ENCODE measurements at regions not wholly inside any gene's neighbourhood (a gene's known extent, or its start where the extent isn't known, plus 50 kb on each side); places are given as distances from the start of the nearest gene placed in this dataset.

DNA sequence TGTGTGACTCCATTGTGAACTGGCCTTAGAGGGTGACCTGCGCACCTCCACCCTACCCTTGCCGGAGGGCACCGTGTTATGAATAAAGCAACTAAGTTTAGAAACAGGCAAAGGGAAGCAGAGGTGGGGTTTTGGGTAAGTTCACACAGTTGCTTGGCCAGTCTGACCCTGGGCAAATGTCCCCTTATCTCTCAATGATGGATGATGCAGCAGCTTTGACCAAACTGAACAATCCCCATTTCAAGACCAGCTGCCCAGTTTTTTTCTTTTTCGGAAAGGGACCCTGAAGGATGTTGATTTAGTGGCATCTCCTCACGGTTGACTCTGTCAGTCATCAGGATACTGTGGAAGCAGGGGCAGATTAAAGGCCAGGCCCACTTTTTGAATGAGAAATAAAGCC is 68.7 kb upstream of the PRDM1 start:
- H3K4me3 ChIP-seq (ENCODE audit: low read depth, low read length): no peak overlapping the region
- in situ Hi-C loops (cut with HindIII; ENCODE audit: low sequenced_read_pairs): no loop called here
- DNase-seq (ENCODE audit: low read depth): no peak
- TF ChIP-seq, protein P1, sequence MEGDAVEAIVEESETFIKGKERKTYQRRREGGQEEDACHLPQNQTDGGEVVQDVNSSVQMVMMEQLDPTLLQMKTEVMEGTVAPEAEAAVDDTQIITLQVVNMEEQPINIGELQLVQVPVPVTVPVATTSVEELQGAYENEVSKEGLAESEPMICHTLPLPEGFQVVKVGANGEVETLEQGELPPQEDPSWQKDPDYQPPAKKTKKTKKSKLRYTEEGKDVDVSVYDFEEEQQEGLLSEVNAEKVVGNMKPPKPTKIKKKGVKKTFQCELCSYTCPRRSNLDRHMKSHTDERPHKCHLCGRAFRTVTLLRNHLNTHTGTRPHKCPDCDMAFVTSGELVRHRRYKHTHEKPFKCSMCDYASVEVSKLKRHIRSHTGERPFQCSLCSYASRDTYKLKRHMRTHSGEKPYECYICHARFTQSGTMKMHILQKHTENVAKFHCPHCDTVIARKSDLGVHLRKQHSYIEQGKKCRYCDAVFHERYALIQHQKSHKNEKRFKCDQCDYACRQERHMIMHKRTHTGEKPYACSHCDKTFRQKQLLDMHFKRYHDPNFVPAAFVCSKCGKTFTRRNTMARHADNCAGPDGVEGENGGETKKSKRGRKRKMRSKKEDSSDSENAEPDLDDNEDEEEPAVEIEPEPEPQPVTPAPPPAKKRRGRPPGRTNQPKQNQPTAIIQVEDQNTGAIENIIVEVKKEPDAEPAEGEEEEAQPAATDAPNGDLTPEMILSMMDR (IDR thresholded peaks at IDR 0.05; ENCODE audit: low read depth, low read length, missing control alignments): no peak

DNA sequence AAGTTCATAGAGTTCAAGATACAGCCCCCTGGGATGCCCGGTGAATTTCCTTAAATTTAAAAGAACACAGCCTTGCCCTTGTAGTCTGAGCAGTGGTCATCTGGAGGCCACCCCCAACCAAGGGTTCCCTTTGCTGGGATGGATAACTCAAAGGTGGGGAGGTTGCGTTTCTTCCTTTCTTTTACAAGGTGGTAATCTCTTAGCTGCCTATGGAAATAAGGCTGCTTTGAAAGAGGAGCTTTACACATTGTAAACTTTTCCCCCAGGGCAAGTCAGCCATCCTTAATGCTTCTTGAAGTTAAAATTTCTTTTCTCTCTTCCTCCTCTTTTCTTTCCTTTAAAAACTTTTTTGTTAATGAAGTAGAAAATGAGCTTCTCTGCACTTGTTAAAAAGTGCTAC is 71.2 kb upstream of the PRDM1 start:
- no peak for DNase-seq (ENCODE audit: low read depth)

DNA sequence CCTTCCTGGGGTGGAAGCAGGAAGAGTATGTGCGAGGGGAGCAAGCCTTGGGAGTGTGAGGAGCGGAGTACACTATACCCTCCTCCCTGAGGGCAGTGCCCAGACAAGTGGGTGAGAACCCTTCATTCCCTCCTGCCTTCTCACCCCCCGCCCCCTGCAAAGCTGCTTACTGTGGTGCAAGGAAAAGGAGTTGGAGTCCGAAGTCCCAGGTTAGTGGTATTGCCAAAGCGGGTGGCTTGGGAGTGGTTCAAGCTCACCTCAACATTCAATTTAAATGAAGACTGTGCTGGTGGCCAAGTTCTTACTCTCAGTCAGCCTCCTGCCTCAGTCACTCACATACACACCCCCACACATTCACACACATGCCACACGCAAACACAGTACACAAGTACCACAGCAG is 74.7 kb upstream of the PRDM1 start:
- TF ChIP-seq, protein P1 (IDR thresholded peaks at IDR 0.05; ENCODE audit: low read depth, low read length, missing control alignments): no peak
- in situ Hi-C loops (cut with HindIII; ENCODE audit: low sequenced_read_pairs): no loop called here
- no peak overlapping the region for H3K4me3 ChIP-seq (ENCODE audit: low read depth, low read length)
- no peak for DNase-seq (ENCODE audit: low read depth)

More for the DNA sequence above, 71.2 kb upstream of the PRDM1 start:
- H3K4me3 ChIP-seq (ENCODE audit: low read depth, low read length): no peak overlapping the region
- in situ Hi-C loops (cut with HindIII; ENCODE audit: low sequenced_read_pairs): no loop called here
- TF ChIP-seq, protein P1 (IDR thresholded peaks at IDR 0.05; ENCODE audit: low read depth, low read length, missing control alignments): no peak

DNA sequence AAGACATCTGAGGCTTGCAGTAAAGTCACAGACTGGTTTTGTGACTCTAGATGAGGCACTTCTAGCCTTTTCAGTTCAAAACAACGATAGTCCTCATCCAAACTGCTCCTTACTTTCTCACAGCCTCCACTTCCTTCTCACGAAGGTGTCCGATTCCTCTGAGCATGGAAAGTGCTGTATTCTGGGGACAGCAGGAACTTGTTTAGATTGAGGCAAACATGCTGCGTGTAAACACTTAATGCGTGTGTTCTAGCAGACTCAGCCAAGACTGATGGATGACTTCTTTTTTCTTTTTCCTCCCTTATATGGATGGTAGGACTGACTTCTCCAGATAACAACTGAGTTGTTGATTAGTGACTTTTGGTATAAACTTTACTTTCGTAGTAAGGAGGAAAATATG is 80.2 kb upstream of the PRDM1 start:
- DNase-seq (ENCODE audit: low read depth): no peak
- TF ChIP-seq, protein P1 (IDR thresholded peaks at IDR 0.05; ENCODE audit: low read depth, low read length, missing control alignments): no peak
- H3K4me3 ChIP-seq (ENCODE audit: low read depth, low read length): no peak overlapping the region
- in situ Hi-C loops (cut with HindIII; ENCODE audit: low sequenced_read_pairs): loop anchor here (5.0 kb wide), 1 partner anchor 71 kb away; no protein-coding TSS in a partner anchor

DNA sequence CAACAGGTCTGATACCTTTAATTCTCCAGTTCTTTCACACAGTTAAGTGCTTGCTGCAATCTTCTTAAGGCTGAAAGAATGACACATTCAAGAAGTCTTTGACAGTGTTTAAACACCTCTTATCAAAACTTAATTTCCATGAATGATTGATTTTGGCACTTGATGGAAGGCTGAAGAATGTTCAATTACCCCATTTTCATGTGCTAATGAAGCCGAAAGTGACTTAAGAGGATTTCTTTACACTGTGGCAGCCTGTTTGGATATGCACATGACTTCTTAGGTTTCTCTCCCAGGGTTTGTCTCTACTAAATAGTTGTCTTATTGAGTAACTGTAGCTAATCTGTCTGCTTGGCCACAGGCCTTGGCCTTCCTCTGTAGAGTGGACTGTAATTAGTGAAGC is 81.1 kb upstream of the PRDM1 start:
- DNase-seq (ENCODE audit: low read depth): no peak
- H3K4me3 ChIP-seq (ENCODE audit: low read depth, low read length): no peak overlapping the region
- in situ Hi-C loops (cut with HindIII; ENCODE audit: low sequenced_read_pairs): loop anchor here (5.0 kb wide), 1 partner anchor 72 kb away; no protein-coding TSS in a partner anchor
- TF ChIP-seq, protein P1 (IDR thresholded peaks at IDR 0.05; ENCODE audit: low read depth, low read length, missing control alignments): no peak

DNA sequence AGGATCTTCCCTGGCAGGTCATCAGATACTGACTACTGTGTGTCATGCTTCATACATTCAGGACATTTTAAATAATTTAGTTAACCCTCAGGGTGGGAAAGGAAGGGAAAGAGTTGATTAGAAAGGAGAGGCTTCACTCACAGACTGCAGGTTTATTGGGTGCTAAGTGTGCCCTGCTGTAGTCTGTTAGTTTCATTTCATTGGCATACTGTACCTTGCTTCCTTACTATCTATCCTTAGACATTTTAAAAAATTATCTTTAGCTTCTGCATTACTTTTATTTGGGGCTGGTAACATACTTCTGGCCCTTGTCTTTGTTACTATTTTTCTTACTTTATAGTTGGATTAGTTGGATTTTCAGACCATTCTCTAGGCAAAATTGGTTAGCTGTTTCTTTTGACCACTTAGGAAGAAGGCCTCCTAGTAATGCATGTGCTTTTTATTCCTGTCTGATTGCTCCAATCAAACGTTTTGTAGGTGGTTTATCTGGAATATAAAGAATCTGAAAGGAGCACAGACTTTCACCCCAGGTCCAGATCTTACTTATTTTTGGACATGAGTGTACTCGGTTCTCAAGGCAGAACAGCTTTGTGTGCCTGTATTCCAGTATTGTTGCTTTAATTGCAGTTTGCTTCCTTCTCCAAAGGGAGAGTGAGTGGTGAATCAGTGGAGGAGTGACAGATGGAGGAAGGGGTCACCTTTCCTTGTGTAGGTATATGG is 82.7 kb upstream of the PRDM1 start:
- in situ Hi-C loops (cut with HindIII; ENCODE audit: low sequenced_read_pairs): no loop called here
- H3K4me3 ChIP-seq (ENCODE audit: low read depth, low read length): no peak overlapping the region
- TF ChIP-seq, protein P1 (IDR thresholded peaks at IDR 0.05; ENCODE audit: low read depth, low read length, missing control alignments): no peak
- DNase-seq (ENCODE audit: low read depth): no peak
